ENCODE measurements at regions not wholly inside any gene's neighbourhood (a gene's known extent, or its start where the extent isn't known, plus 50 kb on each side); places are given as distances from the start of the nearest gene placed in this dataset.
"Not testable (repeated sequence)": the region's sequence is repeated elsewhere in the genome, so short reads cannot be mapped to it uniquely, and the experiment has no call there.

GRCh38 chr11:98740321-98740720, 280.4 kb upstream of the CNTN5 start:
- ATAC-seq (ENCODE audit: low read depth): no peak
- no peak overlapping the region for H3K4me3 ChIP-seq (ENCODE audit: insufficient read depth, low read depth, low read length)
- no peak overlapping the region for H2AFZ ChIP-seq (replicated peaks; ENCODE audit: low read length, poor library complexity)
- no peak overlapping the region for H3K14ac ChIP-seq (replicated peaks; ENCODE audit: low read depth, low read length)
- no peaks in the 10 kb centered on the region for H3K9me1 ChIP-seq (ENCODE audit: insufficient read depth, low read length)
- TF ChIP-seq ELK1 (IDR thresholded peaks at IDR 0.05; ENCODE audit: borderline replicate concordance, low read depth, low read length) (no peak), RFX5 (IDR thresholded peaks at IDR 0.05; ENCODE audit: low read depth, low read length) (no peak)
- H3K4ac ChIP-seq (ENCODE audit: low read depth, low read length): no peak overlapping the region
- H2BK5ac ChIP-seq (ENCODE audit: low read depth, low read length, poor library complexity, severe bottlenecking): no peak overlapping the region
- no peaks in the 10 kb centered on the region for H3K4me1 ChIP-seq (ENCODE audit: control insufficient read depth, insufficient read depth, low read length)
- dilution Hi-C loops (cut with HindIII; ENCODE audit: low sequenced_read_pairs, unreplicated experiment) (no loop called here), intact Hi-C loops (cut with micrococcal nuclease) (no loop called here), in situ Hi-C loops (cut with MboI; ENCODE audit: low sequenced_read_pairs) (no loop called here)
- no peak overlapping the region for H4K91ac ChIP-seq (ENCODE audit: insufficient read depth, low read depth, low read length)
- no peak overlapping the region for H3K27ac ChIP-seq (ENCODE audit: insufficient read depth, low read length)
- H4K8ac ChIP-seq (ENCODE audit: low read depth in 2 of 2, low read length in 2 of 2): no peak overlapping the region
- H3K9ac ChIP-seq (ENCODE audit: low read depth, low read length): no peak overlapping the region
- no peak overlapping the region for H2AK5ac ChIP-seq (ENCODE audit: low read depth, low read length)
- no peaks in the 10 kb centered on the region for H3K79me1 ChIP-seq (ENCODE audit: low read depth in 1 of 2, low read length in 2 of 2)
- DNase-seq: no peak
- no peak overlapping the region for H2BK15ac ChIP-seq (ENCODE audit: low read depth, low read length)
- ChIA-PET CTCF (no interaction called here), POLR2A (ENCODE audit: unreplicated experiment) (no interaction called here)
- H3K56ac ChIP-seq (ENCODE audit: extremely low read depth, insufficient read depth, low read length): no peak overlapping the region
- no TSS peak for BruUV-seq (replicated peaks)
- no peak overlapping the region for H3K18ac ChIP-seq (ENCODE audit: low read depth, low read length)
- H4K5ac ChIP-seq (ENCODE audit: low read depth, low read length): no peak overlapping the region
- no peak overlapping the region for H2BK120ac ChIP-seq (ENCODE audit: low read depth, low read length)
- no peak overlapping the region for H2AK9ac ChIP-seq (replicated peaks; ENCODE audit: low read depth, low read length, poor library complexity)
- no peaks in the 10 kb centered on the region for H4K20me1 ChIP-seq (ENCODE audit: insufficient read depth, low read length)
- peaks cover 8% of the 10 kb centered on the region for H3K9me3 ChIP-seq (ENCODE audit: control insufficient read depth, insufficient read depth, low read length)
- H3K4me2 ChIP-seq (ENCODE audit: low read depth, low read length): no peak overlapping the region
- H2BK20ac ChIP-seq (ENCODE audit: low read depth, low read length): no peak overlapping the region
- no peak overlapping the region for H3K23ac ChIP-seq (ENCODE audit: low read depth, low read length)
- H3K36me3 ChIP-seq (ENCODE audit: control insufficient read depth, insufficient read depth, low read length): no peaks in the 10 kb centered on the region
- H3K27me3 ChIP-seq (ENCODE audit: control insufficient read depth, insufficient read depth, low read length): no peaks in the 10 kb centered on the region

- DNase-seq; ATAC-seq (ENCODE audit: low read depth); H3K4me1 ChIP-seq (ENCODE audit: control insufficient read depth, insufficient read depth, low read length); H3K9me1 ChIP-seq (ENCODE audit: insufficient read depth, low read length); H3K36me3 ChIP-seq (ENCODE audit: control insufficient read depth, insufficient read depth, low read length); in situ Hi-C loops (cut with MboI; ENCODE audit: low sequenced_read_pairs); H3K4me2 ChIP-seq (ENCODE audit: low read depth, low read length); intact Hi-C loops (cut with micrococcal nuclease); H4K8ac ChIP-seq (ENCODE audit: low read depth in 2 of 2, low read length in 2 of 2); H3K14ac ChIP-seq (replicated peaks; ENCODE audit: low read depth, low read length); H2BK120ac ChIP-seq (ENCODE audit: low read depth, low read length); H2BK20ac ChIP-seq (ENCODE audit: low read depth, low read length); H4K91ac ChIP-seq (ENCODE audit: insufficient read depth, low read depth, low read length); H2BK5ac ChIP-seq (ENCODE audit: low read depth, low read length, poor library complexity, severe bottlenecking); BruUV-seq (replicated peaks); H3K9ac ChIP-seq (ENCODE audit: low read depth, low read length); H2BK15ac ChIP-seq (ENCODE audit: low read depth, low read length); H2AK9ac ChIP-seq (replicated peaks; ENCODE audit: low read depth, low read length, poor library complexity); H3K27me3 ChIP-seq (ENCODE audit: control insufficient read depth, insufficient read depth, low read length); H2AK5ac ChIP-seq (ENCODE audit: low read depth, low read length); H3K79me1 ChIP-seq (ENCODE audit: low read depth in 1 of 2, low read length in 2 of 2); CTCF ChIA-PET; H3K56ac ChIP-seq (ENCODE audit: extremely low read depth, insufficient read depth, low read length); H3K4me3 ChIP-seq (ENCODE audit: insufficient read depth, low read depth, low read length); H3K4ac ChIP-seq (ENCODE audit: low read depth, low read length); H3K18ac ChIP-seq (ENCODE audit: low read depth, low read length); H3K23ac ChIP-seq (ENCODE audit: low read depth, low read length); H2AFZ ChIP-seq (replicated peaks; ENCODE audit: low read length, poor library complexity); dilution Hi-C loops (cut with HindIII; ENCODE audit: low sequenced_read_pairs, unreplicated experiment); H4K20me1 ChIP-seq (ENCODE audit: insufficient read depth, low read length); POLR2A ChIA-PET (ENCODE audit: unreplicated experiment); H4K5ac ChIP-seq (ENCODE audit: low read depth, low read length); H3K27ac ChIP-seq (ENCODE audit: insufficient read depth, low read length): not testable (repeated sequence)
- WGBS, 2 experiments (ENCODE audit: extremely low coverage in 2 of 2, insufficient read length in 1 of 2): no CpG with 5 or more reads among the region's 21 CpGs
- H3K9me3 ChIP-seq (ENCODE audit: control insufficient read depth, insufficient read depth, low read length): peaks cover 17% of the 10 kb centered on the region
Observed at GRCh38 chr11:98763446-98763845, 257.3 kb upstream of the CNTN5 start.

Measured in IMR-90 (cell line).